ENCODE measurements at regions not wholly inside any gene's neighbourhood (a gene's known extent, or its start where the extent isn't known, plus 50 kb on each side); places are given as distances from the start of the nearest gene placed in this dataset.
"Not testable (repeated sequence)": the region's sequence is repeated elsewhere in the genome, so short reads cannot be mapped to it uniquely, and the experiment has no call there.

DNA sequence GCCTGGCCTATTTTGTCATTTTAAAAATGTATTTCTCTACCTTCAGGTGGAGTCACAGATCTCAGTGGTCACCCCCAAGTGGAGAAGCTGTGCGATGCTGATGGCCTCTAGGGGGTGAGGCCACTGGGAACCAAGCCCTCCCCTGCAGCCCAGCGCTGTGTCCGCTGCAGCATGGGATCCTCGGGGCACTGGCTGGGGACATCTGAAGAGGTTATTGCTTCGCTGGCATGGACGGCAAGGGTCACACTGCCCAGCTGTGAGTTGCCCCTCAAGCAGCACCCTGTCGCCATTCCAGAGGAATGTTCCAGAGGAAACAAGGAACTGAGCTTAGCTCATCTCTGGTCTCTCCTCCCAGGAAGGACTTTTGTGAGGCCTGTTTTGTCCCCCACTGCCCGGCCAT, 119.6 kb upstream of the S1PR3 start:
- H3K4me3 ChIP-seq (ENCODE audit: low read depth, low read length), result no peak overlapping the region
- DNase-seq (ENCODE audit: low read depth), result no peak
- no peak for TF ChIP-seq CTCF (IDR thresholded peaks at IDR 0.05; ENCODE audit: insufficient read depth, low read length)

DNA sequence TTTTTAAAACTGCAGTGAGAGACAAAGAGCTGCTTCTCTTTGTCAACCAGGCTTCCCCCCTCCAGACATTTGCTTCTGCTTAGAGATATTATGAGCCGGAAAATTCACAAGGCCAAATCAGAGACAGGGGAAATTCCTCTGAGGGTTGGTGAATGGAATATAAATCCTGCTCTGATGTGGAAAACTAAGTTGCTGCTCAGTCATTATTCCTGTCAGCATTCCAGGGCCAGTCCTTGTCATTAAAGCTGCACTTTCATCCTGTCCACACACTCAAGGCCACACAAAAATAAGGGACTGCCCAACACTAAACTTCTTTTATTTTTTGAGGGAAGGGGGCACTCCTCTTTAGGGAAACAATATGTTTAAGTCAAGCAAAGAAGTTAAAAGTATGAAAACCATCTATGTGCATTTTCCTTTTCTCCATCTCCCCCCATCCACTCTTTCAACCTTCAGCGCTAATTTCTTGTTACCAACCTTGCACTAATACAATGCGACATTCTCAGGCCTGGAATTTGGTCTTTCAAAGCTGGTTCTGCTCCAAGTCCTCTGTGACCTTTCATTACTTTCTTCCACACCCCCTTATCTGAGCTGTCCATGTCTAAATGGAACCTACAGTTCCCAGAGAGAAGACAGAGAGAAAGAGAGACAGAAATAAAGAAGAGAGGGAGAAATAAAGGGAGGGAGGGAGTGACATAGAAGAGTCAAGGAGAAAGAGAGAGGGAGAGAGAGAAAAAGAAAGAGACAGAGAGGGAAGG, 118.9 kb upstream of the S1PR3 start:
- TF ChIP-seq CTCF (IDR thresholded peaks at IDR 0.05; ENCODE audit: insufficient read depth, low read length), result no peak
- H3K4me3 ChIP-seq (ENCODE audit: low read depth, low read length), result no peak overlapping the region
- DNase-seq (ENCODE audit: low read depth), result no peak

GRCh38 chr9:88873635-88874034, 117.6 kb upstream of the S1PR3 start:
- no peak for DNase-seq (ENCODE audit: low read depth)
- TF ChIP-seq CTCF (IDR thresholded peaks at IDR 0.05; ENCODE audit: insufficient read depth, low read length), result no peak

DNA sequence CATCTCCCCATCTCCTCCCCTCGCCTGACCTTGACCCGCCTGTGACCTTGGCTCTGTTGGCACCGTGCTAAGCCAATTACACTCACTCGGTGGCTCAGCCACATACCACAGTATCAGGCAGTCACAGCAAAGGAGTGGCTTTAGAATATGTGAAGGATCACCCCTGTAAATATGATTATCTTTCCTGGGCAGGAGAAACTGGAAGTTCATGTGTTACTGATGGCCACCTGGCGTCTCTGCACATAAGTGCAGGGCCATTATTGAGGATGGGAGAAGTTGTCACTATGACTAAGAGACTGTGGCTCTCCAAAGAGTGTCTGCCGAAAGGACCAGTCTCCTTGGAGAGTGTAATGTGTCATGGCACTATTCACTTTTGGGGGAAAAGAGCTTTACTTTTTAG, 116.9 kb upstream of the S1PR3 start:
- no peak for DNase-seq (ENCODE audit: low read depth)
- no peak overlapping the region for H3K4me3 ChIP-seq (ENCODE audit: low read depth, low read length)
- TF ChIP-seq CTCF (IDR thresholded peaks at IDR 0.05; ENCODE audit: insufficient read depth, low read length), result no peak

More at GRCh38 chr9:88873635-88874034, 117.6 kb upstream of the S1PR3 start:
- H3K4me3 ChIP-seq (ENCODE audit: low read depth, low read length), result no peak overlapping the region

DNA sequence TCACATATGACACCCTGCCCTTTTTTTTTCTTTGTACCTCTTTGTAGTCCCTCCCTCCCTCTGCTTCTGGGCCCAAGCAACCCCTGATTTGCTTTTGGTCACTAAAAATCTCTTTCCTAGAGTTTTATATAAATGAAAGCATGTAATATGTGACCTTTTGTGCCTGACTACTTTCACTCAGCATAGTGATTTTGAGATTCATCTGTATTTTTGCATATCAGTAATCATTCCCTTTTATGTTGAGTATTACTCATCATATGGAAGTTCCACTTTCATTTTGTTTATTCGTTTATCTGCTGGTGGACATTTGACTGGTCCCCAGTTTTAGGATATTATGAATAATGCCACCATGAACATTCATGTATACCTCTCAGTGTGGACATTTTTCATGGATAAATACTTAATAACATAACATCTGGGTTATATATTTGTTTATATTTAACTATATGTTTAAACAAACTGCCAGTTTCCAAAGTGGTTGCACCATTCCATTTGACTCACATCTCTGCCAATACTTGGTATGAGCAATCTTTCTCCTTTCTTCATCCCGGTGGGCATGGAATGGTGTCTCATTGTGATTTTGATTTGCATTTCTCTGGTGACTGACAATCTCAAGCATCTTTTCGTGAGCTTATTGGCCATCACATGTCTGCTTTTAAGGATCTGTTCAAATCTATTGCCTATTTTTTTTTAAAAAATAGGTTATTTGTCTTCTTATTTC, 115.7 kb upstream of the S1PR3 start:
- no peak for DNase-seq (ENCODE audit: low read depth)
- H3K4me3 ChIP-seq (ENCODE audit: low read depth, low read length), result no peak overlapping the region
- no peak for TF ChIP-seq CTCF (IDR thresholded peaks at IDR 0.05; ENCODE audit: insufficient read depth, low read length)

- TF ChIP-seq CTCF (IDR thresholded peaks at IDR 0.05; ENCODE audit: insufficient read depth, low read length), result no peak
- no peak for DNase-seq (ENCODE audit: low read depth)
These were observed 111.1 kb upstream of the S1PR3 start for GRCh38 chr9:88880199-88880598.

DNA sequence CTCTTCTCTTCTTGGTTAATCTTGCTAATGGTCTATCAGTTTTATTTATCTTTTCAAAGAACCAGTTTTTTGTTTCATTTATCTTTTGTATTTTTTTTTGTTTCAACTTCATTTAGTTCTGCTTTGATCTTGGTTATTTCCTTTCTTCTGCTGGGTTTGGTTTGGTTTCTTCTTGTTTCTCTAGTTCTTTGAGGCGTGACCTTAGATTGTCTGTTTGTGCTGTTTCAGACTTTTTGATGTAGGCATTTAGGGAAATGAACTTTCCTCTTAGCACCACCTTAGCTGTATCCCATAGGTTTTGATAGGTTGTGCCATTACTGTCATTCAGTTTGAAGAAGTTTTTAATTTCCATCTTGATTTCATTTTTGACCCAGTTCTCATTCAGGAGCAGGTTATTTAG, 107.0 kb upstream of the S1PR3 start:
- not testable (repeated sequence) for H3K4me3 ChIP-seq (ENCODE audit: low read depth, low read length)

More at GRCh38 chr9:88880199-88880598, 111.1 kb upstream of the S1PR3 start:
- H3K4me3 ChIP-seq (ENCODE audit: low read depth, low read length), result no peak overlapping the region

DNA sequence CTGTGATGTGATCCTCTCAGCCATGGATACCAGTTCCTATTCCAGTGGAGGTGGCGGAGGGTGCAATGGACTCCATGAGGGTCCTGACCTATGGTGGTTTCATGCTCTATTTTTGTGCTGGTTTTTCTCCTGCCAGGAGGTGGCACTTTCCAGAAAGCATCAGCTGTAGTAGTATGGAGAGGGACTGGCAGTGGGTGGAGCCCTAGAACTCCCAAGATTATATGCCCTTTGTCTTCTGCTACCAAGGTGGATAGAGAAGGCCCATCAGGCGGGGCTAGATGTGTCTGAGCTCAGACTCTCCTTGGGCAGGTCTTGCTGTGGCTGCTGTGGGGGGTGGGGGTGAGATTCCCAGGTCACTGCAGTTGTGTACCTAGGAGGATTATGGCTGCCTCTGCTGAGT, 104.5 kb upstream of the S1PR3 start:
- H3K4me3 ChIP-seq (ENCODE audit: low read depth, low read length); DNase-seq (ENCODE audit: low read depth): not testable (repeated sequence)

More for the DNA sequence above, 107.0 kb upstream of the S1PR3 start:
- DNase-seq (ENCODE audit: low read depth), result not testable (repeated sequence)

Data from fibroblast of the aortic adventitia (primary cell).